ENCODE measurements at regions not wholly inside any gene's neighbourhood (a gene's known extent, or its start where the extent isn't known, plus 50 kb on each side); places are given as distances from the start of the nearest gene placed in this dataset.

DNA sequence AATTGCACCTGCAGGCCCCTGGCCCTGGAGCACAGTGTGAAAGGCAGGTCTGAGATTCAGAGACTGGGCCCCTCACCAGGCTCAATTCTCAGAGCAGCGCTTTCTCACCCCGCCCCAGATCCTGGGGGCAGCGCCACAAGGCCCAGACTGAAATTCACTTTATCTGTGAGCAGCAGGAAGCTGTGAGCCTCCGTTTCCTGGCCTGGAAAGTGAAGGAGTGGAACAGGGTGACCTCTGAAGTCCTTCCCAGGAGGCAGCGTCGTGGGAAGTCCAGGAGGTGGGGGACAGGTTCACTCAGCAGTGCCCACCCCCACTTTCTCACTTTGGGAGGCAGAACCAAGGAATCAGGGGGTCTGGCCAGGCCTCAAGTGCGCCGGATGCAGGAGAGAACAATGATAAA is 235.4 kb downstream of the NDUFA10 start:
- TF ChIP-seq, protein P1, sequence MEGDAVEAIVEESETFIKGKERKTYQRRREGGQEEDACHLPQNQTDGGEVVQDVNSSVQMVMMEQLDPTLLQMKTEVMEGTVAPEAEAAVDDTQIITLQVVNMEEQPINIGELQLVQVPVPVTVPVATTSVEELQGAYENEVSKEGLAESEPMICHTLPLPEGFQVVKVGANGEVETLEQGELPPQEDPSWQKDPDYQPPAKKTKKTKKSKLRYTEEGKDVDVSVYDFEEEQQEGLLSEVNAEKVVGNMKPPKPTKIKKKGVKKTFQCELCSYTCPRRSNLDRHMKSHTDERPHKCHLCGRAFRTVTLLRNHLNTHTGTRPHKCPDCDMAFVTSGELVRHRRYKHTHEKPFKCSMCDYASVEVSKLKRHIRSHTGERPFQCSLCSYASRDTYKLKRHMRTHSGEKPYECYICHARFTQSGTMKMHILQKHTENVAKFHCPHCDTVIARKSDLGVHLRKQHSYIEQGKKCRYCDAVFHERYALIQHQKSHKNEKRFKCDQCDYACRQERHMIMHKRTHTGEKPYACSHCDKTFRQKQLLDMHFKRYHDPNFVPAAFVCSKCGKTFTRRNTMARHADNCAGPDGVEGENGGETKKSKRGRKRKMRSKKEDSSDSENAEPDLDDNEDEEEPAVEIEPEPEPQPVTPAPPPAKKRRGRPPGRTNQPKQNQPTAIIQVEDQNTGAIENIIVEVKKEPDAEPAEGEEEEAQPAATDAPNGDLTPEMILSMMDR (IDR thresholded peaks at IDR 0.05): no peak
- TF ChIP-seq POLR2A (IDR thresholded peaks at IDR 0.05) (no peak), EP300 (IDR thresholded peaks at IDR 0.05; ENCODE audit: low read depth) (no peak)
